Nephron (organoid): ENCODE measurements at regions not wholly inside any gene's neighbourhood (a gene's known extent, or its start where the extent isn't known, plus 50 kb on each side); places are given as distances from the start of the nearest gene placed in this dataset.
A peak's percentile ranks its signal among the peaks of the same experiment; 100 is the strongest.

Experiments used
- H3K27ac Mint-ChIP-seq, 3 experiments: 2 replicates each; pipeline ENCODE4 v1.8.0; 2020; ENCODE audit warnings: mixed read lengths in 3 of 3, mild to moderate bottlenecking in 2 of 3, moderate library complexity in 1 of 3
- H3K27me3 Mint-ChIP-seq: 2 replicates; pipeline ENCODE4 v1.8.0; 2021; ENCODE audit warnings: low read depth, mild to moderate bottlenecking, moderate library complexity, mixed read lengths
- H3K36me3 Mint-ChIP-seq: 2 replicates; pipeline ENCODE4 v1.8.0; 2020; ENCODE audit warnings: low read depth, mixed read lengths
- H3K4me1 Mint-ChIP-seq: 2 replicates; pipeline ENCODE4 v1.8.0; 2020; ENCODE audit warnings: mixed read lengths
- H3K4me3 Mint-ChIP-seq, 3 experiments: 2 replicates each; pipeline ENCODE4 v1.8.0; 2020; ENCODE audit warnings: mild to moderate bottlenecking in 3 of 3, mixed read lengths in 3 of 3, moderate library complexity in 2 of 3
- H3K9me3 Mint-ChIP-seq: 2 replicates; pipeline ENCODE4 v1.8.0; 2020; ENCODE audit warnings: mixed read lengths
- TF ChIP-seq, protein P1 (sequence below), 3 experiments: fragments of 200-600 bp; sonication (generic); IDR thresholded peaks; one replicate each; pipeline ENCODE4 v1.5.0; 2021; ENCODE audit warnings: antibody characterized with exemption in 3 of 3; ENCODE audit not compliant: unreplicated experiment in 3 of 3

DNA sequence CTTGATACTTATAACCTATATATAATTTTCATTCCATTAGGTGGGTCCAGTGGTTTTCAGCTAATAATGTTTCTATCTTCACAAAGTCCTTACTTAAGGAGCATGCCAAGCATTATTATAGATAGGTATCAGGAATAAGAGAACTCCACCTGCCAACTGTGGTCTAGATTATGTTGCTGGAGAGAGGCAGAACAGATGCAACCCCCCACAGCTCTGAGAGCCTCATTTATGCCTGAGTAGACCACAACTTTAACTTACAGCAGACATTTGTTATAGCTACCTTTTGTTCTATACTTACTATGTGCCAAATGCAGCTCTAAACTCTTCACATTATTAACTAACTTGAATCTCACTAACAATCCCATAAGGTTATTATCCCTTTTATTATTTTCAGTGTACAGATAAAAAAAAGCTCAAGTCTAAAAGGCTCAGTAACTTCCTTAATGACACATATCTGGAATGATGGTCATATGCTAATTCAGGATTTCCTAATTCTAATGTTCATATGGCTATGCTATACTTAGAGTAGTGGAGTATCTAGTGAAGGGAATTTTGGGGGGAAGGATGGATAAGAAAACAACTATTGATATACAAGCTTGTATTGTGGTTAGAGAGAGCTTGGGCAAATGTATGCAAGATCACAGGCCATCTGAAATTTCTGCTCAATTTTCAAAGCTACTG is 119.1 kb upstream of the RND3 start:
- no peaks in the 10 kb centered on the region for H3K27me3 Mint-ChIP-seq
- peak overlapping the region in 1 of 3 experiments; percentile 2 for H3K27ac Mint-ChIP-seq
- peaks cover 27% of the 10 kb centered on the region for H3K4me1 Mint-ChIP-seq
- TF ChIP-seq, protein P1, sequence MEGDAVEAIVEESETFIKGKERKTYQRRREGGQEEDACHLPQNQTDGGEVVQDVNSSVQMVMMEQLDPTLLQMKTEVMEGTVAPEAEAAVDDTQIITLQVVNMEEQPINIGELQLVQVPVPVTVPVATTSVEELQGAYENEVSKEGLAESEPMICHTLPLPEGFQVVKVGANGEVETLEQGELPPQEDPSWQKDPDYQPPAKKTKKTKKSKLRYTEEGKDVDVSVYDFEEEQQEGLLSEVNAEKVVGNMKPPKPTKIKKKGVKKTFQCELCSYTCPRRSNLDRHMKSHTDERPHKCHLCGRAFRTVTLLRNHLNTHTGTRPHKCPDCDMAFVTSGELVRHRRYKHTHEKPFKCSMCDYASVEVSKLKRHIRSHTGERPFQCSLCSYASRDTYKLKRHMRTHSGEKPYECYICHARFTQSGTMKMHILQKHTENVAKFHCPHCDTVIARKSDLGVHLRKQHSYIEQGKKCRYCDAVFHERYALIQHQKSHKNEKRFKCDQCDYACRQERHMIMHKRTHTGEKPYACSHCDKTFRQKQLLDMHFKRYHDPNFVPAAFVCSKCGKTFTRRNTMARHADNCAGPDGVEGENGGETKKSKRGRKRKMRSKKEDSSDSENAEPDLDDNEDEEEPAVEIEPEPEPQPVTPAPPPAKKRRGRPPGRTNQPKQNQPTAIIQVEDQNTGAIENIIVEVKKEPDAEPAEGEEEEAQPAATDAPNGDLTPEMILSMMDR (IDR thresholded peaks at IDR 0.05; ENCODE audit: unreplicated experiment in 3 of 3): no peak
- H3K9me3 Mint-ChIP-seq: no peaks in the 10 kb centered on the region
- H3K4me3 Mint-ChIP-seq: no peak overlapping the region
- H3K36me3 Mint-ChIP-seq: no peaks in the 10 kb centered on the region

DNA sequence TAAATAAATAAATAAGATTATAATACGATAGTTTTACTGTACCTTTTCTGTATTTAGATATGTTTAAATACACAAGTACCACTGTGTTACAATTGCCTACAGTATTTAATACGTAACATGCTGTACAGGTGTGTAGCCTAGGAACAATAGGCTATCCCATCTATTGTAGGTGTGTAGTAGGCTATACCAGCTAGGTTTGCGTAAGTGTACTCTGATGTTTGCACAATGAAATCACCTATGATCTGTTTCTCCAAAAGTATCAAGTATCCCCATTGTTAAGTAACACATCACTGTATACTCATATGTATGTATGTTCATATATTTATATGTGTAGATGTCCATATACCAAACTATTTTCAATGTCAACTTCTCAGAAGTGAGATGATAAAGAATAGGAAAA is 118.2 kb upstream of the RND3 start:
- no peaks in the 10 kb centered on the region for H3K27me3 Mint-ChIP-seq
- peaks cover 29% of the 10 kb centered on the region for H3K4me1 Mint-ChIP-seq
- TF ChIP-seq, protein P1 (IDR thresholded peaks at IDR 0.05; ENCODE audit: unreplicated experiment in 3 of 3): no peak
- H3K36me3 Mint-ChIP-seq: no peaks in the 10 kb centered on the region
- H3K4me3 Mint-ChIP-seq: no peak overlapping the region
- no peaks in the 10 kb centered on the region for H3K9me3 Mint-ChIP-seq
- H3K27ac Mint-ChIP-seq: no peak overlapping the region

DNA sequence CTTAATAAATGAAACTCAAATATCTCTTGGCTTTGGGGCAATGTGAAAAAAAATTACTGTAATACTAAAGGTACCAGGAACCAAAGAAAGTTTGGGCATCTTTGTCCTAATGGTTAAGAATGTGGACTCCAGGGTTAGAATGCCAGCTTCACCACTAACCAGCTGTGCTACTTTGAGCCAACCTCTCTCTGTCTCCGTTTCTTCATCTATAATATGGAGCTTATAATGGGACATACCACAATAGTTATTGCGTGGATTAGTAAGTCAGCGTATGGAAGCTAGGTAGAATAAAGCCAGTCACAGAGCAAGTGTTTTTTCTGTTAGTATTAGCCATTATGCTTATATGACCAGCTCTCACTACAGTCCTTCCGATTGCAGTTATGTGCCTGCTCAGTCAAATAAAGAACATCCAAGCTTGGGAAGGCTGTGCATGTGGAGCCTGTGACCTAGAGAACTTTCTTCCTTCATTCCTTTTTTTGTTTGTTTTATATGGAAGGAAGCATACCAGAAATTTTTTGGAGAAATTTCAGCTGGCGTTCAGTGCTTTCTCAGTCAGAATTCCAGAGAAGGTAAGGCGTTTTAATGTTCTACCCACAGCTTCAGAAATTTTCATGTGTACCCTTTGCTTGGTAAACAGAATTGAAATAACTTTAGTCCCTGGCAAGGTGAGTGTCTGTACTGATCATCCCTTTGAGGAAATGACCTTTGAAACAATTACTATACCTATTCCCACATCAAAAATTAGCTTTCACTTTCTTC is 114.0 kb upstream of the RND3 start:
- H3K27me3 Mint-ChIP-seq: no peaks in the 10 kb centered on the region
- H3K36me3 Mint-ChIP-seq: no peaks in the 10 kb centered on the region

DNA sequence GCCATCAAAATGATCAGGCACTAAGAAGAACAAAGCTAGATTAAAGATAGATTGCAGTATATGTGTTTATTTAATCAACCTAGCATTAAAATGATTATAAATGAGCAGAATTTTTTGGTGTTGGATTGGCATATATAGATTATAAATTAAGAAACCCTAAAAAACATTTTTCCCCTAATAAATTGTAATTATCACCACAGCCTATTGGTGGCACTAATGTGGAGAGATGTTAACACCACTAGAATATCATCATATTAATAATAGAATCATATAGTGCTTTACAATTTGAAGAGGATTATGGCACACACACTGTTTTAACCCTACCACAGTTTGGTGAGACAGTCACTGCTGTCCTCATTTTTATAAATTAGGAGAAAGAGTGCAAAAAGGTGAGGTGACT is 112.4 kb upstream of the RND3 start:
- TF ChIP-seq, protein P1 (IDR thresholded peaks at IDR 0.05; ENCODE audit: unreplicated experiment in 3 of 3): no peak

More for the DNA sequence above, 114.0 kb upstream of the RND3 start:
- no peak overlapping the region for H3K4me3 Mint-ChIP-seq
- peak overlapping the region; percentile 12 to 57 (median 52) for H3K27ac Mint-ChIP-seq
- peaks cover 22% of the 10 kb centered on the region for H3K4me1 Mint-ChIP-seq
- TF ChIP-seq, protein P1 (IDR thresholded peaks at IDR 0.05; ENCODE audit: unreplicated experiment in 3 of 3): no peak
- H3K9me3 Mint-ChIP-seq: no peaks in the 10 kb centered on the region

DNA sequence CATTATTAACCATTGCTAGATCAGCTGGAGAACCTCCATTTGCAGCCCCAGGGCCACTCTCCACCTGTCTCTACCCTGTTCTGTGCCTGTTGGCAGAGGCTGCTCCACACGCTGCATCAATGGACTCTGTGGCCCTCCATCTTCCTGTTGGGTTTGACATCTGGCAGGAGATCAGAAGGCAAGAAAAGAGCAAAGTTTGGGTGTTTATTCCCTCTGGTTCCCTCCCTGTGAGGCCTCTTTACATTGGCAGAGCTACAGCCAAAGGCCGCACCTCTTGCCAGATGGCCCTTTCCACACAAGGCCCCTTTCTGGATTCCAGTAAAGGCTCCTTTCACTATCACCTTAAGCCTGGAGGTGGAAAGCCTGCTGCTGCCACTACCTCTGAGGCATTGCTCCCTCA is 110.9 kb upstream of the RND3 start:
- TF ChIP-seq, protein P1 (IDR thresholded peaks at IDR 0.05; ENCODE audit: unreplicated experiment in 3 of 3): no peak
- H3K9me3 Mint-ChIP-seq: no peaks in the 10 kb centered on the region
- H3K36me3 Mint-ChIP-seq: no peaks in the 10 kb centered on the region
- H3K4me3 Mint-ChIP-seq: no peak overlapping the region
- peaks cover 6% of the 10 kb centered on the region for H3K27me3 Mint-ChIP-seq
- H3K4me1 Mint-ChIP-seq: peaks cover 34% of the 10 kb centered on the region
- no peak overlapping the region for H3K27ac Mint-ChIP-seq

More for the DNA sequence above, 112.4 kb upstream of the RND3 start:
- no peak overlapping the region for H3K27ac Mint-ChIP-seq
- peaks cover 34% of the 10 kb centered on the region for H3K4me1 Mint-ChIP-seq
- peaks cover 3% of the 10 kb centered on the region for H3K27me3 Mint-ChIP-seq
- H3K9me3 Mint-ChIP-seq: no peaks in the 10 kb centered on the region
- H3K36me3 Mint-ChIP-seq: no peaks in the 10 kb centered on the region
- no peak overlapping the region for H3K4me3 Mint-ChIP-seq
